Stimulated activated CD8-positive, alpha-beta memory T cell treated with anti-CD3 and anti-CD28 coated beads, Interleukin-12 subunit alpha, Interleukin-12 subunit beta, amount 100 ng/mL, for 24 hours (primary cell): ENCODE measurements at regions not wholly inside any gene's neighbourhood (a gene's known extent, or its start where the extent isn't known, plus 50 kb on each side); places are given as distances from the start of the nearest gene placed in this dataset.

ENCODE experiments used
- DNase-seq: peaks from one replicate; pipeline ENCODE4 v3.0.0-alpha.2; 2020; ENCODE audit errors: extremely low read depth

- no peak for DNase-seq
These were observed 108.9 kb upstream of the THBS1 start for GRCh38 chr15:39471785-39472574.

- DNase-seq: no peak
These were observed 108.1 kb upstream of the THBS1 start for GRCh38 chr15:39472621-39473297.

- no peak for DNase-seq
These were observed 107.5 kb upstream of the THBS1 start for GRCh38 chr15:39473298-39473947.

DNA sequence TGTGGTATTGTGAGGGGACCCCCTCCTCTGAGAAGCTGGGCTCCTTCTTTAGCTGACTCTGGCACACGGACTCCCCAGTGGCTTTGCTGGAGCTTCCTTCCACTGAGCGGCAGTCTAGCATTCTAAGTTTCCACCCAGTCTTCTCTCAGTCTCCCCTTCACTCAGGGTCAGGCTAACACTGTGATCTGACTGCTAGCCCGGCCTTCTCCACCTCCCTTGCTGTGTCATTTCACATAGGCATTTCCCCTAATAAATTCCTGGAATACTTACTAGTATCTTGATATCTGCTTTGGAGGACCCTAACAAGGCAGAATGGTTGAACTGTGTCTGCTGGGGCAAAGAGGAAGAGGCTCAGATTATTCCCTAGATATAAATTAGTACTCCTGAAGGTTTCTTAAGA is 106.2 kb upstream of the THBS1 start:
- no peak for DNase-seq

DNA sequence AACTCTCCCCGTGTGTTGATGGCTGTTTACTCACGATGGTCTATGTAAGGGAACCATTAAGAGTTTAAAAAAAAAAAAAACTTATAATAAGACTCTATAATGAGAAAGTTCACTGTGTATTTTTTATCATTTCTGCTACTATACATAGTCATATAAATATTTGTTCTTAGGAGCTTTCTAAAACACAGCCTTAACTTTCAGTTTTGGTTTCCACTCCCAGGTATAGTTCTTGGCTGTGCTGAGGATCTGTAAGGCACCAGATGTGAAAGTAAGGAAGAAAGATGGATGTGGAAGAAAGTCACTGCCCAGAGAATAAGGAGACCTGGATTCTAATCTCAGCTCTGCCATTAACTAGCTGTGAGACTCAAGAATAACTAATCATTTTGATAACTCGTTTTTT is 101.9 kb upstream of the THBS1 start:
- no peak for DNase-seq

- DNase-seq: no peak
These were observed 101.0 kb upstream of the THBS1 start for GRCh38 chr15:39479911-39480310.

GRCh38 chr15:39482459-39482858 is 98.4 kb upstream of the THBS1 start:
- no peak for DNase-seq

GRCh38 chr15:39486621-39487457 is 94.0 kb upstream of the THBS1 start:
- DNase-seq: no peak

DNA sequence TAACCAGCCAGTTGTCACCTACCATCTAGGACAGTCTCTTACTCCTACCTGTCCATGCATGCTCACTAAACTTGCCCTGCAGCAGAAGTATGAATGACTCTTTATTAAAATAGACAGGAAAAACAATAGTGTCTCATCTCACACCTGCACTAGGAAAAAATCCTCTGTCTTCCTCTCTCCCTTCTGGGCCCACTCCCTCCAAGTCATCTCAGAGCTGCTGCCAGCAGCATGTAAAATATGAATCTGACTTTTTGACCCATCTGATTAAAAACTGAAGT is 93.5 kb upstream of the THBS1 start:
- DNase-seq: no peak

GRCh38 chr15:39488516-39488915 is 92.4 kb upstream of the THBS1 start:
- no peak for DNase-seq

- no peak for DNase-seq
These were observed 91.9 kb upstream of the THBS1 start for GRCh38 chr15:39488961-39489360.

DNA sequence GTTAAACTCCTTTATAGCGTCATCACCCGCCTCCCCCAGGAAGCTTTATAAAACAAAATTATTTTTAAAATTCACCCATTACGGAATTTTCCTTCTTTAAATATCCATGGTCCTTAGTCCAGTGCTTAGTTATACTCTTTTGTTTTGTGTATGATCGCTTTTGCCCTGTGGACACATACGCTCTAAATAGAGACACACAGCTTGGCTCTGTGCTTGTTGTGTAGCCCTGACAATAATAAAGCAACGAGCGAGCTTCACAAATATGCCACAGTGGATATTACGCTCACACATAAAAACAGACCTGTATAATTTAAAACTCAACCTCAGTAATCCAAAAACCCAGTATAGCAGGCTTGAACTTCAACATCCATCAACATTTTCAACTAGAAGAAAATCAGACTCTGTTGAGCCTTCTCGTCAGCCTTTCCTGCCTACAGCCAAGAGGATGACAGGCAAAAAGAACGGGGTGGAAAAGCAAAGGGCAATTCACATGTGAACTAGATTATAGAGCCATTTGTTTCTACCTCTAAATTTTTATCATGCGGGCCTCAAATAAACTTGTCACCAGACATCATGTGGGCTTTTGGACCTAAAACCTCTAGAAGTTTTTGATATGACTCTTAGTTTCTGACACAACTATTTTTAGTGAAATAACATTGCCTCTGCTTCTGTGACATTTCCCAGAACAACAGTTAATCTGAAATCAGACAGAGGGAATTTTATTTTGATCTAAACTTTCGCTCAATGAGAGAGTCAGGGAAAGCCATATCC is 89.6 kb upstream of the THBS1 start:
- DNase-seq: no peak

GRCh38 chr15:39491886-39492490 is 88.9 kb upstream of the THBS1 start:
- DNase-seq: no peak

DNA sequence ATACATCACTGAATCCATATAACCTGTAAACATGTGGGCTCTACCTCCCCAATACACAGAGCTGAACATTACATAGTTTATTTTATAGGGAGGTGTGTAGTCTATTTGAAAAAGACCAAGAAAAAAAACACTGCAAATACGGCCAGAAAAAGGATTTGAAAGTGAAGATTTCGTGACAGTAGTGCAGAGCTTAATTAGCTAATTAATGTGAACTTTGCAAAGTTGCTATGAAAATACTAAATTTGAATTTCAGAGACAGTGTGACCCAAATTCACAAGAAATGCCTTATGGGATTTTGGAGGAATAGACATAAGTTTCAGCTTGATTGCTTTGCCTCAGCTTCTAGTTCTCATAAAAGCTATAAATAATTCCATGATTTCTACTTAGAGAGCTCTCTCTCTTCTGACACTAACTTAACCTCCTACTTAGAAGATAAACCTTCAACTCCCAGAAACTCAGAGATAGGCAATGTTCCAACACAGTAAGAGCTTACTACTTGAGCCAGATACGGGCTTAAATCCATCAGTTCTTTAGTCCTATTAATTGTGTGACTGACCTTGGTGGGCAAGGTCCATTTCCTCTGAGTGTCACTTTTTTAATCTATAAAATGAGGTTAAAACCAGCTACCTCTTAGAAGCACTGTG is 87.3 kb upstream of the THBS1 start:
- DNase-seq: no peak

DNA sequence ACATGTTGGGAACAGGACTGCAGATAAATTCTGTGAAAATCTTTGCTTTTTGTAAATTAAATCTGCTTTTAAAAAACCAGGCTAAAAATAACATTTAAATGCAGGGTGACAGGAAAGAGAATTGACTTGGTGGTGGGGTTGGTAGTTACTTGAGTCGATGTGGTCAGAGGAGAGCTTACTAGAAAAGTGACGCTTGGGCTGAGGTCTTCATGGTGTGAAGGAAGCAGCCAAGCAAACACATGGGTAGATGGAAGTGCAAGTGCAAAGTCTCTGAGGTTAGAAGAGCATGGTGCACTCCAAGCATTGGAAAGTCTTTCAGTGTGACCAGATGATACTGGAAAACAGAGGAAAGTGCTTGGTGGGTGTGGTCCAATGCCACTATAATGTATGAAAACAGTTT is 86.4 kb upstream of the THBS1 start:
- DNase-seq: no peak

GRCh38 chr15:39495871-39496840 is 84.7 kb upstream of the THBS1 start:
- DNase-seq: no peak

- DNase-seq: no peak
These were observed 83.7 kb upstream of the THBS1 start for GRCh38 chr15:39497016-39497758.

DNA sequence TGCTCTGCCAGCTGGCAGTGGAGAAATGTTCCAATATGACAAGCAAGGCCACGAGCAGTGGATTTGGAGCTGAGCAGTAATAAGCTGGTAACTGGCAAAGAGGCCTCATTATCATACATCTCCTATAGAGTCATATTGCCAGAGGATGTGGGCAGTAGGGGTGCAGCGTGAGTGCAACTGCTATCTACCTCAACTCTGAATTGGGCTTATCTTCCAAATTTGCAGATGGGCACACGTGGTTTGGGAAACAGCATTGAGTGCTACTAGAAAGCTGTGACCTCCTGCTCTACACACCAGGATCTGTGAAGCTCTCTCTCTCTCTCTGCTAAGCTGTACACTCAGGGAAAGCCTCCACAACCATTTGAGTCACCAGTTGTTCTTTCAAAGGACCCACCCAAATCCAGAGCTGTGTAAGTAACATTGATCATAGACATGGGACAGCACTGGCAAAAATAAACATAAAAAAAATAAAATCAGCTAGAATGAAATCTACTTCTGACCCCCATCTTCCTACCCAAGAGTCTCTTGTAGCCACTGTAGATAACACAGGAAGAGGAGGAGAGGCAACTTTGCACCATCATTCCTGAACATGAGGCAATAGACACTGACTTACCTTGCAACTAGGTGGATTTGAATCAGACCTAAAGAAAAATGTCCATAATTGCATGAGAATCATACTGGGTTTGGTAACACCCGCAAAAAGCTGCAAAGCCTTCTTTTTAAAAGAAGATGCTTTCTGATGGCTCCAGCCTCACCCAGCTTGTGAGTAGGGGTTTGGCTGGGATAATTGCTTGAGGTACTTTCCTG is 82.9 kb upstream of the THBS1 start:
- DNase-seq: no peak
